H9 (cell line): ENCODE measurements at regions not wholly inside any gene's neighbourhood (a gene's known extent, or its start where the extent isn't known, plus 50 kb on each side); places are given as distances from the start of the nearest gene placed in this dataset.

Source experiments
- DNase-seq: peaks from one replicate; pipeline ENCODE4 v3.0.0-alpha.2; 2017
- H2AFZ ChIP-seq: one replicate; pipeline ENCODE4 v1.6.1; 2013; ENCODE audit warnings: mild to moderate bottlenecking, low read length, control low read depth, moderate library complexity
- H2AK5ac ChIP-seq: 2 replicates; pipeline ENCODE4 v1.6.1; 2013; ENCODE audit warnings: low read length, control low read depth, mixed read lengths; ENCODE audit not compliant: insufficient read length
- H2BK120ac ChIP-seq: one replicate; pipeline ENCODE4 v1.6.1; 2013; ENCODE audit warnings: low read depth, mild to moderate bottlenecking, low read length, control low read depth, inconsistent platforms; ENCODE audit not compliant: poor library complexity, severe bottlenecking
- H2BK12ac ChIP-seq: 2 replicates; pipeline ENCODE4 v1.6.1; 2013; ENCODE audit warnings: low read length, control low read depth, mixed read lengths, low read depth; ENCODE audit not compliant: insufficient read length
- H2BK15ac ChIP-seq: 2 replicates; pipeline ENCODE4 v1.6.1; 2013; ENCODE audit warnings: low read depth, low read length, control low read depth
- H2BK20ac ChIP-seq: one replicate; pipeline ENCODE4 v1.6.1; 2013; ENCODE audit warnings: low read depth, mild to moderate bottlenecking, low read length, control low read depth, inconsistent platforms; ENCODE audit not compliant: poor library complexity, severe bottlenecking
- H2BK5ac ChIP-seq: 2 replicates; pipeline ENCODE4 v1.6.1; 2013; ENCODE audit warnings: low read length, control low read depth, mixed read lengths; ENCODE audit not compliant: insufficient read length
- H3K14ac ChIP-seq: 2 replicates; pipeline ENCODE4 v1.6.1; 2013; ENCODE audit warnings: low read length, control low read depth; ENCODE audit not compliant: insufficient read depth
- H3K18ac ChIP-seq: 2 replicates; pipeline ENCODE4 v1.6.1; 2013; ENCODE audit warnings: low read depth, mild to moderate bottlenecking, mixed read lengths, low read length, control low read depth; ENCODE audit not compliant: insufficient read length
- H3K23ac ChIP-seq: 2 replicates; pipeline ENCODE4 v1.6.1; 2013; ENCODE audit warnings: low read length, control low read depth, mixed read lengths, low read depth; ENCODE audit not compliant: insufficient read length
- H3K23me2 ChIP-seq: 2 replicates; pipeline ENCODE4 v1.6.1; 2013; ENCODE audit warnings: low read depth, mild to moderate bottlenecking, mixed read lengths, low read length, control low read depth; ENCODE audit not compliant: insufficient read length, poor library complexity, severe bottlenecking
- H3K27ac ChIP-seq: 2 replicates; pipeline ENCODE4 v1.5.1; 2013; ENCODE audit warnings: low read length, control low read depth, mixed read lengths, low read depth; ENCODE audit not compliant: insufficient read length
- H3K27me3 ChIP-seq: 2 replicates; pipeline ENCODE4 v1.6.1; 2013; ENCODE audit warnings: low read length, control low read depth, inconsistent platforms; ENCODE audit not compliant: insufficient read depth
- H3K4ac ChIP-seq: 2 replicates; pipeline ENCODE4 v1.6.1; 2013; ENCODE audit warnings: low read depth, mild to moderate bottlenecking, control low read depth, inconsistent platforms, low read length, moderate library complexity
- H3K4me1 ChIP-seq: 2 replicates; pipeline ENCODE4 v1.6.1; 2013; ENCODE audit warnings: low read length, control low read depth, inconsistent platforms; ENCODE audit not compliant: insufficient read depth
- H3K4me2 ChIP-seq: 2 replicates; pipeline ENCODE4 v1.6.1; 2013; ENCODE audit warnings: low read length, control low read depth, mixed read lengths; ENCODE audit not compliant: insufficient read length, insufficient read depth
- H3K56ac ChIP-seq: 2 replicates; pipeline ENCODE4 v1.6.1; 2013; ENCODE audit warnings: low read depth, mild to moderate bottlenecking, mixed read lengths, low read length, control low read depth; ENCODE audit not compliant: insufficient read length
- H3K79me1 ChIP-seq: 2 replicates; pipeline ENCODE4 v1.6.1; 2013; ENCODE audit warnings: low read depth, mild to moderate bottlenecking, moderate library complexity, low read length, control low read depth, inconsistent platforms; ENCODE audit not compliant: insufficient read depth, poor library complexity, severe bottlenecking
- H3K79me2 ChIP-seq: 2 replicates; pipeline ENCODE4 v1.6.1; 2013; ENCODE audit warnings: low read length, control low read depth, inconsistent platforms; ENCODE audit not compliant: insufficient read depth
- H3K9ac ChIP-seq: 2 replicates; pipeline ENCODE4 v1.6.1; 2013; ENCODE audit warnings: low read length, control low read depth, mixed read lengths; ENCODE audit not compliant: insufficient read length; ENCODE audit errors: extremely low read depth
- H3K9me3 ChIP-seq: one replicate; pipeline ENCODE4 v1.6.1; 2013; ENCODE audit warnings: low read depth, low read length, inconsistent platforms; ENCODE audit not compliant: control insufficient read depth
- H3T11ph ChIP-seq: one replicate; pipeline ENCODE4 v1.6.1; 2013; ENCODE audit warnings: mild to moderate bottlenecking, low read length, control low read depth, inconsistent platforms
- H4K20me1 ChIP-seq: one replicate; pipeline ENCODE4 v1.6.1; 2013; ENCODE audit not compliant: control insufficient read depth, insufficient read length, insufficient read depth
- H4K5ac ChIP-seq: 2 replicates; pipeline ENCODE4 v1.6.1; 2013; ENCODE audit warnings: low read depth, mild to moderate bottlenecking, mixed read lengths, low read length, control low read depth; ENCODE audit not compliant: insufficient read length
- H4K8ac ChIP-seq: replicated peaks from 2 replicates; pipeline ENCODE4 v1.6.1; 2013; ENCODE audit warnings: low read length, control low read depth, mixed read lengths, low read depth; ENCODE audit not compliant: insufficient read length
- H4K91ac ChIP-seq: 2 replicates; pipeline ENCODE4 v1.6.1; 2013; ENCODE audit warnings: low read depth, mild to moderate bottlenecking, moderate library complexity, mixed read lengths, low read length, control low read depth; ENCODE audit not compliant: insufficient read length
- H3K27ac Mint-ChIP-seq, 3 experiments: 2 replicates in 2 of 3; 3 replicates in 1 of 3; pipeline ENCODE4 v1.8.0; 2020 to 2021; ENCODE audit warnings: mixed read lengths in 3 of 3, mild to moderate bottlenecking in 1 of 3, moderate library complexity in 1 of 3
- H3K27me3 Mint-ChIP-seq: 2 replicates; pipeline ENCODE4 v1.8.0; 2021; ENCODE audit warnings: low read depth, mild to moderate bottlenecking, moderate library complexity, mixed read lengths
- H3K36me3 Mint-ChIP-seq, 3 experiments: 2 replicates in 2 of 3; 3 replicates in 1 of 3; pipeline ENCODE4 v1.8.0; 2020 to 2021; ENCODE audit warnings: low read depth in 3 of 3, mixed read lengths in 3 of 3; ENCODE audit not compliant: insufficient read depth in 1 of 3
- H3K4me1 Mint-ChIP-seq, 2 experiments: 2 replicates each; pipeline ENCODE4 v1.8.0; 2020; ENCODE audit warnings: mixed read lengths in 2 of 2
- H3K4me3 Mint-ChIP-seq, 2 experiments: 2 replicates in 1 of 2; 3 replicates in 1 of 2; pipeline ENCODE4 v1.8.0; 2020 to 2021; ENCODE audit warnings: mild to moderate bottlenecking in 2 of 2, mixed read lengths in 2 of 2, moderate library complexity in 1 of 2
- H3K9me3 Mint-ChIP-seq, 2 experiments: 2 replicates in 1 of 2; 3 replicates in 1 of 2; pipeline ENCODE4 v1.8.0; 2020; ENCODE audit warnings: mild to moderate bottlenecking in 2 of 2, mixed read lengths in 2 of 2, moderate library complexity in 1 of 2
- WGBS: extraction: QIAGEN DNeasy Blood & Tissue Kit; methylation state at CpG from one replicate; pipeline ENCODE4 v1.1.7; 2013; ENCODE audit warnings: missing lambda C conversion rate, low lambda C conversion rate, mixed read lengths; ENCODE audit not compliant: insufficient read length; ENCODE audit errors: extremely low coverage; 5-methylcytosine and 5-hydroxymethylcytosine counted together
- TF ChIP-seq, protein P1 (sequence below): fragments of 200-600 bp; sonication (generic); conservative IDR thresholded peaks from 3 replicates; pipeline ENCODE4 v1.8.0; 2021; ENCODE audit warnings: antibody characterized with exemption, mild to moderate bottlenecking

DNA sequence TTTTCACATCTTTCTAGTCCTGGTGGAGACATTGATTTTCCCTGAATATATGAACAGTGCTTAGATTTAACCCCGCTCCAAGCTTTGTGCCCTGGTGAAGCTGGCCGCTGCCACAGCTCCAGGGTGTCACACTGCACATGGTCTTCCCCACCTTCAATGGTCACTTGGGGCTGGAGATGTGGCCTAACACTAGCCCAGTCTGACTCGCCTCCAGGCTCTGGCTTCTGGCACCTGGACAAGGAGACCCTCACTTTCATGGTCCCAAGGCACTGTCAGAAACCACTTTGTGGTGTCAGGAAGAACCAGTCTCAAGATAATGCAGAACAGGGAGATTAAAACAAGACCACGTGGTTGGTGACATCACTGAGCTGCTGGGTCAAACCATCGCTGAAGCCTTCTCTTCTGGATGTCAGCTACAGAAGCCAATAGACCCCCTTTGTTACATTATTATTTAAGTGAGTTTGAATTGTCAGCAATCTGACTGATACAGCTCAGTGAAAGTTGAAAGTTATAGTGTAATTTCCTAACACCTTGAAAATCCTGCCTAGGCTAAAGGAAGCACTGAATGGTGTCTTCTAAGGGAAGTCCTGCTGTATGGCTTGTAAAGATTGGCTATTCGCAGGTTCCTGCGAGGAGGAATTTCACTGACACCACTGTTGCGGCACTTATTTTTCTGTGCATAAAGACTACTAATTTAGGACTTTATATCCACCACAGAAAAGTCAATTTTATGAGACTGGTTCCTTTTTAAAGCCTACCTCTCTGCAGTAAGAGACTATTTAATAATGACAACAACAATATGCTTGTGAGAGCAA is 55.0 kb upstream of the CTDP1 start:
- Histone ChIP-seq H4K8ac (no peak overlapping the region), H3K56ac (no peak overlapping the region), H2AFZ (no peak overlapping the region), H3T11ph (no peak overlapping the region), H3K4ac (no peak overlapping the region), H3K23me2 (no peaks in the 10 kb centered on the region), H4K5ac (no peak overlapping the region), H3K18ac (peak overlapping the region; percentile 48), H2BK5ac (no peak overlapping the region), H3K9ac (no peak overlapping the region), H2BK15ac (no peak overlapping the region), H3K79me2 (no peaks in the 10 kb centered on the region), H3K27me3 (no peaks in the 10 kb centered on the region), H4K91ac (no peak overlapping the region), H3K27ac (no peak overlapping the region), H2BK20ac (no peak overlapping the region), H3K79me1 (no peaks in the 10 kb centered on the region), H3K23ac (no peak overlapping the region), H3K14ac (no peak overlapping the region), H2BK120ac (no peak overlapping the region), H2AK5ac (no peak overlapping the region), H2BK12ac (no peak overlapping the region), H3K4me1 (peaks cover 2% of the 10 kb centered on the region), H4K20me1 (peaks cover 2% of the 10 kb centered on the region), H3K9me3 (peaks cover 10% of the 10 kb centered on the region), H3K4me2 (no peak overlapping the region)
- no peaks in the 10 kb centered on the region; a peak in 1 of 5 replicates for H3K9me3 Mint-ChIP-seq
- H3K27ac Mint-ChIP-seq = no peak overlapping the region; a peak in 1 of 7 replicates
- WGBS = no CpG with 5 or more reads among the region's 8 CpGs
- DNase-seq = no peak
- H3K36me3 Mint-ChIP-seq = no peaks in the 10 kb centered on the region
- TF ChIP-seq, protein P1, sequence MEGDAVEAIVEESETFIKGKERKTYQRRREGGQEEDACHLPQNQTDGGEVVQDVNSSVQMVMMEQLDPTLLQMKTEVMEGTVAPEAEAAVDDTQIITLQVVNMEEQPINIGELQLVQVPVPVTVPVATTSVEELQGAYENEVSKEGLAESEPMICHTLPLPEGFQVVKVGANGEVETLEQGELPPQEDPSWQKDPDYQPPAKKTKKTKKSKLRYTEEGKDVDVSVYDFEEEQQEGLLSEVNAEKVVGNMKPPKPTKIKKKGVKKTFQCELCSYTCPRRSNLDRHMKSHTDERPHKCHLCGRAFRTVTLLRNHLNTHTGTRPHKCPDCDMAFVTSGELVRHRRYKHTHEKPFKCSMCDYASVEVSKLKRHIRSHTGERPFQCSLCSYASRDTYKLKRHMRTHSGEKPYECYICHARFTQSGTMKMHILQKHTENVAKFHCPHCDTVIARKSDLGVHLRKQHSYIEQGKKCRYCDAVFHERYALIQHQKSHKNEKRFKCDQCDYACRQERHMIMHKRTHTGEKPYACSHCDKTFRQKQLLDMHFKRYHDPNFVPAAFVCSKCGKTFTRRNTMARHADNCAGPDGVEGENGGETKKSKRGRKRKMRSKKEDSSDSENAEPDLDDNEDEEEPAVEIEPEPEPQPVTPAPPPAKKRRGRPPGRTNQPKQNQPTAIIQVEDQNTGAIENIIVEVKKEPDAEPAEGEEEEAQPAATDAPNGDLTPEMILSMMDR = no peak
- H3K4me1 Mint-ChIP-seq = peaks cover 12% of the 10 kb centered on the region in 2 experiments
- H3K4me3 Mint-ChIP-seq = no peak overlapping the region
- peaks cover 4% of the 10 kb centered on the region; the same call in 1 of the 2 replicates for H3K27me3 Mint-ChIP-seq
